Epithelial cell of proximal tubule (primary cell): ENCODE measurements at regions not wholly inside any gene's neighbourhood (a gene's known extent, or its start where the extent isn't known, plus 50 kb on each side); places are given as distances from the start of the nearest gene placed in this dataset.

Experiments used
- DNase-seq: peaks from one replicate; pipeline ENCODE4 v3.0.0-alpha.2; 2011; ENCODE audit warnings: low read depth
- H3K4me3 ChIP-seq: 2 replicates; pipeline ENCODE4 v1.5.1; 2011; ENCODE audit warnings: low read depth, mild to moderate bottlenecking, low read length
- CTCF ChIP-seq: conservative IDR thresholded peaks from 2 replicates; pipeline ENCODE4 v1.5.1; 2012; ENCODE audit warnings: low read depth, mild to moderate bottlenecking, low read length

GRCh38 chr2:12960671-12961070 is 243.9 kb downstream of the TRIB2 start:
- DNase-seq, result no peak
- TF ChIP-seq CTCF, result no peak
- no peak overlapping the region for H3K4me3 ChIP-seq

- no peak overlapping the region for H3K4me3 ChIP-seq
- no peak for TF ChIP-seq CTCF
- no peak for DNase-seq
These were observed 248.3 kb downstream of the TRIB2 start for GRCh38 chr2:12964904-12965539.

- TF ChIP-seq CTCF, result no peak
- DNase-seq, result no peak
- H3K4me3 ChIP-seq, result no peak overlapping the region
These were observed 249.0 kb downstream of the TRIB2 start for GRCh38 chr2:12965540-12966269.

- no peak overlapping the region for H3K4me3 ChIP-seq
- DNase-seq, result no peak
- no peak for TF ChIP-seq CTCF
These were observed 251.1 kb downstream of the TRIB2 start for GRCh38 chr2:12967804-12968203.

GRCh38 chr2:12968399-12968798 is 251.7 kb downstream of the TRIB2 start:
- no peak for DNase-seq
- no peak overlapping the region for H3K4me3 ChIP-seq
- no peak for TF ChIP-seq CTCF

- TF ChIP-seq CTCF, result no peak
- no peak for DNase-seq
- H3K4me3 ChIP-seq, result no peak overlapping the region
These were observed 254.1 kb downstream of the TRIB2 start for GRCh38 chr2:12970861-12971260.
